ENCODE measurements at regions not wholly inside any gene's neighbourhood (a gene's known extent, or its start where the extent isn't known, plus 50 kb on each side); places are given as distances from the start of the nearest gene placed in this dataset.

- Histone ChIP-seq H3K4me3 (ENCODE audit: insufficient read depth, low read depth, low read length) (no peak overlapping the region), H3K9ac (ENCODE audit: low read depth, low read length) (no peak overlapping the region), H3K14ac (replicated peaks; ENCODE audit: low read depth, low read length) (no peak overlapping the region), H2BK15ac (ENCODE audit: low read depth, low read length) (no peak overlapping the region), H3K4me2 (ENCODE audit: low read depth, low read length) (no peak overlapping the region), H3K23ac (ENCODE audit: low read depth, low read length) (no peak overlapping the region), H3K27me3 (ENCODE audit: control insufficient read depth, insufficient read depth, low read length) (no peaks in the 10 kb centered on the region), H2AK9ac (replicated peaks; ENCODE audit: low read depth, low read length, poor library complexity) (no peak overlapping the region), H3K4ac (ENCODE audit: low read depth, low read length) (no peak overlapping the region), H2BK5ac (ENCODE audit: low read depth, low read length, poor library complexity, severe bottlenecking) (no peak overlapping the region), H3K4me1 (ENCODE audit: control insufficient read depth, insufficient read depth, low read length) (no peaks in the 10 kb centered on the region), H3K18ac (ENCODE audit: low read depth, low read length) (no peak overlapping the region), H3K9me1 (ENCODE audit: insufficient read depth, low read length) (no peaks in the 10 kb centered on the region), H2AK5ac (ENCODE audit: low read depth, low read length) (no peak overlapping the region), H4K20me1 (ENCODE audit: insufficient read depth, low read length) (no peaks in the 10 kb centered on the region), H3K36me3 (ENCODE audit: control insufficient read depth, insufficient read depth, low read length) (no peaks in the 10 kb centered on the region), H2AFZ (replicated peaks; ENCODE audit: low read length, poor library complexity) (no peak overlapping the region), H2BK20ac (ENCODE audit: low read depth, low read length) (no peak overlapping the region), H3K79me1 (ENCODE audit: low read depth in 1 of 2, low read length in 2 of 2) (no peaks in the 10 kb centered on the region), H3K27ac (ENCODE audit: insufficient read depth, low read length) (no peak overlapping the region), H4K8ac (ENCODE audit: low read depth in 2 of 2, low read length in 2 of 2) (no peak overlapping the region), H3K9me3 (ENCODE audit: control insufficient read depth, insufficient read depth, low read length) (peaks cover 41% of the 10 kb centered on the region; the same call in 1 of the 2 replicates), H2BK120ac (ENCODE audit: low read depth, low read length) (no peak overlapping the region), H4K91ac (ENCODE audit: insufficient read depth, low read depth, low read length) (no peak overlapping the region), H3K56ac (ENCODE audit: extremely low read depth, insufficient read depth, low read length) (no peak overlapping the region), H4K5ac (ENCODE audit: low read depth, low read length) (no peak overlapping the region)
- TF ChIP-seq RFX5 (IDR thresholded peaks at IDR 0.05; ENCODE audit: low read depth, low read length): no peak
- TF ChIP-seq USF2 (IDR thresholded peaks at IDR 0.05; ENCODE audit: low read depth, low read length): no peak
- no peak for TF ChIP-seq CTCF (conservative IDR thresholded peaks at IDR 0.05; ENCODE audit: low read depth, low read length)
- no peak for TF ChIP-seq CEBPB (IDR thresholded peaks at IDR 0.05; ENCODE audit: low read depth, low read length)
- no peak for TF ChIP-seq MAFK (IDR thresholded peaks at IDR 0.05; ENCODE audit: low read depth, low read length)
- TF ChIP-seq MXI1 (IDR thresholded peaks at IDR 0.05; ENCODE audit: borderline replicate concordance, low read depth, low read length): no peak
- no peak for TF ChIP-seq NFE2L2 (IDR thresholded peaks at IDR 0.05; ENCODE audit: low read depth, low read length)
- no peak for TF ChIP-seq RCOR1 (IDR thresholded peaks at IDR 0.05; ENCODE audit: insufficient replicate concordance, low read length)
- no peak for TF ChIP-seq MAZ (IDR thresholded peaks at IDR 0.05; ENCODE audit: borderline replicate concordance, low read depth, low read length)
- TF ChIP-seq SMC3 (IDR thresholded peaks at IDR 0.05; ENCODE audit: low read depth, low read length): no peak
- no peak for TF ChIP-seq FOS (IDR thresholded peaks at IDR 0.05; ENCODE audit: low read depth, low read length)
- intact Hi-C loops (cut with micrococcal nuclease): no loop called here
- POLR2A ChIA-PET (ENCODE audit: unreplicated experiment): no interaction called here
- BruUV-seq (replicated peaks): no TSS peak
- DNase-seq: no peak
- no peak for ATAC-seq (ENCODE audit: low read depth)
- CTCF ChIA-PET: no interaction called here
- in situ Hi-C loops (cut with MboI; ENCODE audit: low sequenced_read_pairs): no loop called here
- dilution Hi-C loops (cut with HindIII; ENCODE audit: low sequenced_read_pairs, unreplicated experiment): no loop called here
- 45% methylated on average over 4 of the region's 11 CpGs; no CpG with 5 or more reads in 1 of the 2 experiments for WGBS, 2 experiments (ENCODE audit: extremely low coverage in 2 of 2, insufficient read length in 1 of 2)
These were observed 324.1 kb upstream of the SFSWAP start for GRCh38 chr12:131386781-131387180.

Measured in IMR-90 (cell line).